Neural progenitor cell (in vitro differentiated cells): ENCODE measurements at regions not wholly inside any gene's neighbourhood (a gene's known extent, or its start where the extent isn't known, plus 50 kb on each side); places are given as distances from the start of the nearest gene placed in this dataset.

ENCODE experiments used
- CTCF ChIP-seq: fragments of 200-600 bp; sonication (generic); IDR thresholded peaks from 2 replicates; pipeline ENCODE4 v1.5.1; 2017; ENCODE audit warnings: antibody characterized with exemption, mild to moderate bottlenecking
- EZH2 ChIP-seq: fragments of 200-600 bp; sonication (generic); IDR thresholded peaks from 2 replicates; pipeline ENCODE4 v1.6.1; 2017; ENCODE audit warnings: antibody characterized with exemption, mild to moderate bottlenecking, moderate library complexity

- TF ChIP-seq CTCF = no peak
- TF ChIP-seq EZH2 = no peak
Observed at GRCh38 chr5:15092801-15093200, 221.2 kb upstream of the ANKH start.
